Kidney epithelial cell (primary cell): ENCODE measurements at regions not wholly inside any gene's neighbourhood (a gene's known extent, or its start where the extent isn't known, plus 50 kb on each side); places are given as distances from the start of the nearest gene placed in this dataset.
"Not testable (repeated sequence)": the region's sequence is repeated elsewhere in the genome, so short reads cannot be mapped to it uniquely, and the experiment has no call there.

ENCODE experiments used
- DNase-seq: peaks from one replicate; pipeline ENCODE4 v3.0.0-alpha.2; 2010; ENCODE audit warnings: low read depth
- H3K27me3 ChIP-seq: 2 replicates; pipeline ENCODE4 v1.6.0; 2011; ENCODE audit warnings: low read length; ENCODE audit not compliant: control insufficient read depth, insufficient read depth
- H3K36me3 ChIP-seq: 2 replicates; pipeline ENCODE4 v1.5.1; 2011; ENCODE audit warnings: low read length; ENCODE audit not compliant: control insufficient read depth, insufficient read depth
- H3K4me3 ChIP-seq: 2 replicates; pipeline ENCODE4 v1.5.1; 2011; ENCODE audit warnings: low read depth, mild to moderate bottlenecking, control low read depth, low read length
- TF ChIP-seq, protein P1 (sequence below): IDR thresholded peaks from 2 replicates; pipeline ENCODE4 v1.5.1; 2011; ENCODE audit warnings: mild to moderate bottlenecking, moderate library complexity, low read length, control low read depth, inconsistent platforms; ENCODE audit not compliant: insufficient read depth, poor library complexity, severe bottlenecking

DNA sequence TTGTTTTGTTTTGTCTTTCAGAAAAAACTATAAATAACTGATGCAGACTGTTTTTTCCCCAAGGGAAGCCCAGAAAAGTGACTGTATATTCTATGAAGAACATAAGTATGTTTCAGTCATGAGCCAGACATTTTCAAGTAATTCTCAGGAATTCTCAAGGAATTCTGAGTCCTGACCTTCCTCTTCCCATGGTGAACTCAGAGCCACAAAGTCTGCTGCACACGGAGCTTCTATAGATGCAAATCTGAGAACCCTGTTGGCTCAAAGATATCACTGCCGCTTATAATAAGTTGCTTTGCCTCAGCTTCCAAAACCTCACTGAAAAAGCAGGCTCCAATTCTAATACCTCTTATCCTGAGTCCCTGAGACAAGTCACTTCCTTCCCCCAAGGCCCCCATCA lies 418.5 kb upstream of the RUNX1 start:
- no peak overlapping the region for H3K4me3 ChIP-seq
- TF ChIP-seq, protein P1, sequence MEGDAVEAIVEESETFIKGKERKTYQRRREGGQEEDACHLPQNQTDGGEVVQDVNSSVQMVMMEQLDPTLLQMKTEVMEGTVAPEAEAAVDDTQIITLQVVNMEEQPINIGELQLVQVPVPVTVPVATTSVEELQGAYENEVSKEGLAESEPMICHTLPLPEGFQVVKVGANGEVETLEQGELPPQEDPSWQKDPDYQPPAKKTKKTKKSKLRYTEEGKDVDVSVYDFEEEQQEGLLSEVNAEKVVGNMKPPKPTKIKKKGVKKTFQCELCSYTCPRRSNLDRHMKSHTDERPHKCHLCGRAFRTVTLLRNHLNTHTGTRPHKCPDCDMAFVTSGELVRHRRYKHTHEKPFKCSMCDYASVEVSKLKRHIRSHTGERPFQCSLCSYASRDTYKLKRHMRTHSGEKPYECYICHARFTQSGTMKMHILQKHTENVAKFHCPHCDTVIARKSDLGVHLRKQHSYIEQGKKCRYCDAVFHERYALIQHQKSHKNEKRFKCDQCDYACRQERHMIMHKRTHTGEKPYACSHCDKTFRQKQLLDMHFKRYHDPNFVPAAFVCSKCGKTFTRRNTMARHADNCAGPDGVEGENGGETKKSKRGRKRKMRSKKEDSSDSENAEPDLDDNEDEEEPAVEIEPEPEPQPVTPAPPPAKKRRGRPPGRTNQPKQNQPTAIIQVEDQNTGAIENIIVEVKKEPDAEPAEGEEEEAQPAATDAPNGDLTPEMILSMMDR = no peak
- no peak for DNase-seq

DNA sequence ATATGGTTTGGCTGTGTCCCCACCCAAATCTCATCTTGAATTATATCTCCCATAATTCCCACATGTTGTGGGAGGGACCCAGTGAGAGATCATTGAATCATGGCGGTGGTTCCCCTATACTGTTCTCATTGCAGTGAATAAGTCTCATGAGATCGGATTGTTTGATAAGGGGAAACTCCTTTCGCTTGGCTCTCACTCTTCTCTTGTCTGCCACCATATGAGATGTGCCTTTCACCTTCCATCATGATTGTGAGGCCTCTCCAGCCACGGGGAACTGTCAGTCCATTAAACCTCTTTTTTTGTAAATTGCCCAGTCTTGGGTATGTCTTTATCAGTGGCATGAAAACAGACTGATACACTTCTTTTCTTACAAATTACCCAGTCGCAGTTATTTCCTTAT lies 417.6 kb upstream of the RUNX1 start:
- DNase-seq, H3K27me3 ChIP-seq, H3K36me3 ChIP-seq, H3K4me3 ChIP-seq: not testable (repeated sequence)

More for the DNA sequence above, 418.5 kb upstream of the RUNX1 start:
- no peaks in the 10 kb centered on the region for H3K36me3 ChIP-seq
- H3K27me3 ChIP-seq = no peaks in the 10 kb centered on the region

DNA sequence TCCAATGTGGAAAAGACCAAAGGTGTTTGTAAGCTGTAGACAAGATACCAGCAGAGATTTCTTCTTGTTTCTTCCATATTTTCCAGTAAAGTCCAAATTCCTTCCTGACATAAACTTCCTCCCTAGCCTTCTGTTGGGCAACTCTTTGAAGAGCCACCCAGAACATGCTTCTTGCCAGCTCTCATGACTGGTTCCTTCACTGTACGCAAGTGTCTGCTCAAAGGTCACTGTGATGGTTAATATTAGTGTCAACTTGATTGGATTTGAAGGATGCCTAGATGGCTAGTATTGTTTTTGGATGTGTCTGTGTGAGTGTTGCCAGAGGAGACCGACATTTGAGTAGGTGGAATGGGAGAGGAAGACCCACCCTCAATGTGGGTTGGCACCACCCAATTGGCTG lies 416.6 kb upstream of the RUNX1 start:
- Histone ChIP-seq H3K36me3 (no peaks in the 10 kb centered on the region), H3K4me3 (no peak overlapping the region), H3K27me3 (no peaks in the 10 kb centered on the region)
- TF ChIP-seq, protein P1 = no peak
- DNase-seq = no peak

DNA sequence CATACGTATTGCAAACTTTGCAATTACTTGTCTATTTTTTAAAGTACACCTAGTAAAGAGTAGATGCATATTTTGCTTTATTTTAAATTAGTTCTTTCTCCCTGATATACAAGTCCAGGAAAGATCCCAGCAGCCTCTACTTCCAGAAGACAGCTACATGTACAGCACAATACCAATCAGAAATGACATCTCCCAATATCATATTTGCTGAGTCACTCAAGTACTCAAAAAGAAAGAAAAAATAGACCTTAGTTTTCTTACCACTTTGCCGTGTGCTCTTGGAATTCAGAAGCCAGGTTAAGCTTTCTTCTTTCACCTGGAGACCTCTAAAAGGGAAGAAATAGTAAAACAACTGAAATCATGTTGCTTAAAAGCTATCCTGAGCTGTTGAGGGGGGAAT lies 412.6 kb upstream of the RUNX1 start:
- no peak for DNase-seq
- TF ChIP-seq, protein P1 = no peak

DNA sequence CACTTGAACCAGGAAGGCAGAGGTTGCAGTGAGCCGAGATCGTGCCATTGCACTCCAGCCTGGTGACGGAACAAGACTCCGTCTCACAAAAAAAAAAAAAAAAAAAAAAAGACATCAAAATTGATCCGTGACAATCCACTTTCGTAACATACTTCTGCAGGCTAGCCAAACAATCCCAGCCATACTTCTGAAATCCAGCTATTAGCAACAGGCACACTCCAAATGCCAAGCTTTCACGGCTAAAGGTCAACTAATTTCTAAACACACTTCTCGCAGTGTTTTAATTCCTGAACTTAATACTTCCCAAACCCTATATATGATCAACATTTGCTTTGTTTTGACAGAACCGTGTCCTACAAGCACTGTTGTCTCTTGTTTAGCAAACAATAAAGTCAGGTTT lies 411.3 kb upstream of the RUNX1 start:
- TF ChIP-seq, protein P1 = no peak
- no peak for DNase-seq
- no peaks in the 10 kb centered on the region for H3K27me3 ChIP-seq

More for the DNA sequence above, 412.6 kb upstream of the RUNX1 start:
- H3K27me3 ChIP-seq = no peaks in the 10 kb centered on the region
- no peaks in the 10 kb centered on the region for H3K36me3 ChIP-seq
- H3K4me3 ChIP-seq = no peak overlapping the region

DNA sequence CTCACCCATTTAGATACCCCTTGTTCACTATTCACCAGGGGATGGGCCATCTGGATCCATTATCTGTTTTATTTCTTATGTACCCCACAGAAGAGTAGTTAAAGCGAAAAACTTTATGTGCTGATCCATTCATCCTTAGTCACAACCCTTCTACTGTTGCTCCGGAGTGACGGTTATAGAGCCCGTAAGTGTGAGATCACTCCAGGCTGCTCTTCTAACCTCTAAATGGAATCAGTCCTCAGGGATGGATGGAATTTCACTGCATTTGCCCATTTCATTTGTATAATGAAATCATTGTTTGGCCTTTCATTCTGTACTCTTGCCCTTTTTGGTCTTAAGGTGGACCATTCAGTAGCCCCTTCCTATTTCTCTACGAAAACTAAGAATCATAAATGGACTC lies 409.3 kb upstream of the RUNX1 start:
- no peak for DNase-seq
- Histone ChIP-seq H3K36me3 (no peaks in the 10 kb centered on the region), H3K27me3 (no peaks in the 10 kb centered on the region), H3K4me3 (no peak overlapping the region)
- TF ChIP-seq, protein P1 = no peak

More for the DNA sequence above, 411.3 kb upstream of the RUNX1 start:
- Histone ChIP-seq H3K36me3 (no peaks in the 10 kb centered on the region), H3K4me3 (no peak overlapping the region)
